Activated naive CD4-positive, alpha-beta T cell treated with anti-CD3 and anti-CD28 coated beads, Interleukin-2, amount 50 U/mL, for 72 hours (primary cell): ENCODE measurements at regions not wholly inside any gene's neighbourhood (a gene's known extent, or its start where the extent isn't known, plus 50 kb on each side); places are given as distances from the start of the nearest gene placed in this dataset.

Source experiments
- ATAC-seq, 2 donors: fragments of 150-1000 bp; cut with Tn5 transposase; 2 replicates each; pipeline ENCODE4 v1.10.0; 2021; ENCODE audit warnings: mild to moderate bottlenecking in 2 of 2, moderate library complexity in 2 of 2
- DNase-seq, 2 donors: peaks; one replicate each; pipeline ENCODE4 v3.0.0; 2021 to 2022; ENCODE audit warnings: low spot score in 2 of 2
- H3K27ac Mint-ChIP-seq, 2 donors: one replicate each; pipeline ENCODE4 v1.8.0; 2022; ENCODE audit warnings: mild to moderate bottlenecking in 2 of 2, mixed read lengths in 2 of 2
- H3K36me3 Mint-ChIP-seq, 2 donors: one replicate each; pipeline ENCODE4 v1.8.0; 2022; ENCODE audit warnings: mixed read lengths in 2 of 2
- H3K9me3 Mint-ChIP-seq, 2 donors: one replicate each; pipeline ENCODE4 v1.8.0; 2022; ENCODE audit warnings: mixed read lengths in 2 of 2

GRCh38 chr5:56493308-56493707, 260.2 kb upstream of the ANKRD55 start:
- no peak for ATAC-seq
- peaks cover 5% of the 10 kb centered on the region in 2 donors for H3K9me3 Mint-ChIP-seq
- H3K36me3 Mint-ChIP-seq = peaks cover 0 to 17% of the 10 kb centered on the region in 2 donors
- DNase-seq = no peak
- no peak overlapping the region for H3K27ac Mint-ChIP-seq

GRCh38 chr5:56492812-56493211, 259.7 kb upstream of the ANKRD55 start:
- H3K27ac Mint-ChIP-seq = no peak overlapping the region
- DNase-seq = no peak
- peaks cover 0 to 21% of the 10 kb centered on the region in 2 donors for H3K36me3 Mint-ChIP-seq
- H3K9me3 Mint-ChIP-seq = peaks cover 6 to 8% of the 10 kb centered on the region in 2 donors
- no peak for ATAC-seq

GRCh38 chr5:56490971-56491468, 257.9 kb upstream of the ANKRD55 start:
- ATAC-seq (peak; percentile 86 to 95), DNase-seq (peak in 1 of 2 donors; percentile 16)
- Mint-ChIP-seq H3K36me3 (peaks cover 5 to 33% of the 10 kb centered on the region in 2 donors), H3K9me3 (peaks cover 9 to 14% of the 10 kb centered on the region in 2 donors), H3K27ac (peak overlapping the region; percentile 32 to 69)

- Mint-ChIP-seq H3K27ac (no peak overlapping the region), H3K36me3 (peaks cover 5 to 36% of the 10 kb centered on the region in 2 donors), H3K9me3 (peaks cover 9 to 14% of the 10 kb centered on the region in 2 donors)
- DNase-seq = no peak
- ATAC-seq = no peak
These were observed 256.1 kb upstream of the ANKRD55 start for GRCh38 chr5:56489272-56489671.

- no peak for ATAC-seq
- H3K9me3 Mint-ChIP-seq = peaks cover 9 to 18% of the 10 kb centered on the region in 2 donors
- H3K27ac Mint-ChIP-seq = no peak overlapping the region
- DNase-seq = no peak
- H3K36me3 Mint-ChIP-seq = peaks cover 5 to 36% of the 10 kb centered on the region in 2 donors
These were observed 254.5 kb upstream of the ANKRD55 start for GRCh38 chr5:56487528-56488115.

- ATAC-seq (no peak), DNase-seq (no peak)
- peaks cover 5 to 15% of the 10 kb centered on the region in 2 donors for H3K36me3 Mint-ChIP-seq
- H3K27ac Mint-ChIP-seq = peak overlapping the region in 1 of 2 donors; percentile 65
- peaks cover 4 to 10% of the 10 kb centered on the region in 2 donors for H3K9me3 Mint-ChIP-seq
These were observed 249.2 kb upstream of the ANKRD55 start for GRCh38 chr5:56482363-56482762.

- Mint-ChIP-seq H3K36me3 (peaks cover 4 to 10% of the 10 kb centered on the region in 2 donors), H3K27ac (peak overlapping the region; percentile 65 to 94), H3K9me3 (peaks cover 1 to 7% of the 10 kb centered on the region in 2 donors)
- peak in 1 of 2 donors; percentile 14 for DNase-seq
- peak in 1 of 2 donors; percentile 36 for ATAC-seq
These were observed 248.6 kb upstream of the ANKRD55 start for GRCh38 chr5:56481428-56482357.

GRCh38 chr5:56480705-56481427, 247.7 kb upstream of the ANKRD55 start:
- DNase-seq = peak; percentile 20 to 57
- Mint-ChIP-seq H3K9me3 (peaks cover 0 to 5% of the 10 kb centered on the region in 2 donors), H3K36me3 (peaks cover 0 to 2% of the 10 kb centered on the region in 2 donors), H3K27ac (peak overlapping the region; percentile 65 to 94)
- peak; percentile 11 to 24 for ATAC-seq

- DNase-seq (peak in 1 of 2 donors; percentile 16), ATAC-seq (peak; percentile 46)
- Mint-ChIP-seq H3K9me3 (peaks cover 0 to 5% of the 10 kb centered on the region in 2 donors), H3K36me3 (no peaks in the 10 kb centered on the region), H3K27ac (peak overlapping the region; percentile 37 to 65)
These were observed 247.1 kb upstream of the ANKRD55 start for GRCh38 chr5:56480078-56480704.

GRCh38 chr5:56479696-56480077, 246.6 kb upstream of the ANKRD55 start:
- Mint-ChIP-seq H3K36me3 (no peaks in the 10 kb centered on the region), H3K27ac (peak overlapping the region; percentile 37 to 65), H3K9me3 (peaks cover 0 to 5% of the 10 kb centered on the region in 2 donors)
- DNase-seq (no peak), ATAC-seq (peak; percentile 24 to 42)

- no peaks in the 10 kb centered on the region for H3K36me3 Mint-ChIP-seq
- DNase-seq = no peak
- no peak for ATAC-seq
- peaks cover 0 to 3% of the 10 kb centered on the region in 2 donors for H3K9me3 Mint-ChIP-seq
- H3K27ac Mint-ChIP-seq = peak overlapping the region in 1 of 2 donors; percentile 65
These were observed 246.0 kb upstream of the ANKRD55 start for GRCh38 chr5:56479126-56479525.

- ATAC-seq (no peak), DNase-seq (no peak)
- Mint-ChIP-seq H3K36me3 (no peaks in the 10 kb centered on the region), H3K27ac (no peak overlapping the region), H3K9me3 (no peaks in the 10 kb centered on the region)
These were observed 244.9 kb upstream of the ANKRD55 start for GRCh38 chr5:56478062-56478461.

- no peak for ATAC-seq
- H3K27ac Mint-ChIP-seq = no peak overlapping the region
These were observed 243.3 kb upstream of the ANKRD55 start for GRCh38 chr5:56476487-56476856.

GRCh38 chr5:56475689-56476486, 242.8 kb upstream of the ANKRD55 start:
- no peak for ATAC-seq
- no peak overlapping the region for H3K27ac Mint-ChIP-seq

More at GRCh38 chr5:56476487-56476856, 243.3 kb upstream of the ANKRD55 start:
- no peak for DNase-seq
- Mint-ChIP-seq H3K36me3 (no peaks in the 10 kb centered on the region), H3K9me3 (no peaks in the 10 kb centered on the region)

GRCh38 chr5:56471707-56472106, 238.6 kb upstream of the ANKRD55 start:
- no peaks in the 10 kb centered on the region for H3K9me3 Mint-ChIP-seq
- ATAC-seq = no peak
- H3K27ac Mint-ChIP-seq = peak overlapping the region in 1 of 2 donors; percentile 26
- no peaks in the 10 kb centered on the region for H3K36me3 Mint-ChIP-seq
- no peak for DNase-seq

More at GRCh38 chr5:56475689-56476486, 242.8 kb upstream of the ANKRD55 start:
- no peaks in the 10 kb centered on the region for H3K9me3 Mint-ChIP-seq
- DNase-seq = no peak
- no peaks in the 10 kb centered on the region for H3K36me3 Mint-ChIP-seq
